AG04450 (cell line): ENCODE measurements at regions not wholly inside any gene's neighbourhood (a gene's known extent, or its start where the extent isn't known, plus 50 kb on each side); places are given as distances from the start of the nearest gene placed in this dataset.

Source experiments
- CTCF ChIA-PET: fragments of 300-600, 350-600 bp; formaldehyde crosslinking; extraction: SDS; loops from one replicate; lab custom pipeline; 2022; ENCODE audit warnings: antibody characterized with exemption, inconsistent platforms; lab: Charles Lee
- POLR2A ChIA-PET: fragments of 350-600 bp; formaldehyde crosslinking; extraction: SDS; loops from one replicate; lab custom pipeline; 2021; ENCODE audit warnings: antibody characterized with exemption, inconsistent platforms; lab: Yijun Ruan, JAX
- DNase-seq: peaks from one replicate; pipeline ENCODE4 v3.0.0-alpha.2; 2011; ENCODE audit warnings: low read depth, low spot score
- H3K27ac ChIP-seq: one replicate; pipeline ENCODE4 v1.5.1; 2012; ENCODE audit warnings: low read depth, low read length, control low read depth
- H3K27me3 ChIP-seq: one replicate; pipeline ENCODE4 v1.6.0; 2012; ENCODE audit warnings: low read length; ENCODE audit not compliant: control insufficient read depth, insufficient read depth
- H3K4me3 ChIP-seq: 2 replicates; pipeline ENCODE4 v1.5.1; 2011; ENCODE audit warnings: mild to moderate bottlenecking, low read depth, low read length, control low read depth
- H3K9me3 ChIP-seq: 2 replicates; pipeline ENCODE4 v1.5.1; 2012; ENCODE audit warnings: low read length; ENCODE audit not compliant: control insufficient read depth, insufficient read depth
- CTCF ChIP-seq: IDR thresholded peaks from 2 replicates; pipeline ENCODE4 v1.5.1; 2011; ENCODE audit warnings: low read depth, low read length, control low read depth, inconsistent platforms

- no peak for TF ChIP-seq CTCF
- DNase-seq: no peak
- no peaks in the 10 kb centered on the region for H3K27me3 ChIP-seq
- H3K9me3 ChIP-seq: peaks cover 5% of the 10 kb centered on the region
- ChIA-PET CTCF (no interaction called here), POLR2A (no interaction called here)
- no peak overlapping the region for H3K27ac ChIP-seq
- H3K4me3 ChIP-seq: no peak overlapping the region
Observed at GRCh38 chr2:153558247-153558646, 79.7 kb upstream of the RPRM start.

- CTCF ChIA-PET: no interaction called here
- Histone ChIP-seq H3K27ac (no peak overlapping the region), H3K9me3 (no peaks in the 10 kb centered on the region; the same call in none of the 2 replicates), H3K4me3 (no peak overlapping the region), H3K27me3 (no peaks in the 10 kb centered on the region)
- no peak for DNase-seq
- POLR2A ChIA-PET: no interaction called here
- no peak for TF ChIP-seq CTCF
Observed at GRCh38 chr2:153567367-153567766, 88.8 kb upstream of the RPRM start.

GRCh38 chr2:153568105-153568504 is 89.5 kb upstream of the RPRM start:
- CTCF ChIA-PET: no interaction called here
- H3K27ac ChIP-seq: no peak overlapping the region

GRCh38 chr2:153575171-153575853 is 96.8 kb upstream of the RPRM start:
- H3K9me3 ChIP-seq: peaks cover 21% of the 10 kb centered on the region; the same call in 1 of the 2 replicates
- TF ChIP-seq CTCF: no peak
- ChIA-PET CTCF (no interaction called here), POLR2A (no interaction called here)
- no peak for DNase-seq
- no peak overlapping the region for H3K4me3 ChIP-seq
- H3K27me3 ChIP-seq: no peaks in the 10 kb centered on the region
- H3K27ac ChIP-seq: no peak overlapping the region

More at GRCh38 chr2:153568105-153568504, 89.5 kb upstream of the RPRM start:
- no peak for TF ChIP-seq CTCF
- no peak for DNase-seq
- H3K4me3 ChIP-seq: no peak overlapping the region
- H3K27me3 ChIP-seq: no peaks in the 10 kb centered on the region
- H3K9me3 ChIP-seq: no peaks in the 10 kb centered on the region; the same call in none of the 2 replicates
- POLR2A ChIA-PET: no interaction called here

- DNase-seq: no peak
- no peak overlapping the region for H3K27ac ChIP-seq
- peaks cover 21% of the 10 kb centered on the region; the same call in 1 of the 2 replicates for H3K9me3 ChIP-seq
- H3K27me3 ChIP-seq: no peaks in the 10 kb centered on the region
- no peak overlapping the region for H3K4me3 ChIP-seq
- ChIA-PET POLR2A (no interaction called here), CTCF (no interaction called here)
- TF ChIP-seq CTCF: no peak
Observed at GRCh38 chr2:153584244-153584643, 105.7 kb upstream of the RPRM start.
